Smooth muscle cell (in vitro differentiated cells): ENCODE measurements at regions not wholly inside any gene's neighbourhood (a gene's known extent, or its start where the extent isn't known, plus 50 kb on each side); places are given as distances from the start of the nearest gene placed in this dataset.

Source experiments
- DNase-seq: peaks from one replicate; lab custom pipeline; 2025; ENCODE audit not compliant: unreplicated experiment; lab: John Stamatoyannopoulos, UW
- H2AFZ ChIP-seq: fragments of 200-600 bp; sonication (generic); 2 replicates; pipeline ENCODE4 v1.6.0; 2016; ENCODE audit warnings: antibody characterized with exemption, low read depth, mild to moderate bottlenecking
- H3F3A ChIP-seq: fragments of 200-600 bp; sonication (generic); 2 replicates; pipeline ENCODE4 v1.6.0; 2017; ENCODE audit warnings: antibody characterized with exemption, low read depth
- H3K27ac ChIP-seq: fragments of 200-600 bp; sonication (generic); 2 replicates; pipeline ENCODE4 v1.5.1; 2016; ENCODE audit warnings: low read depth, mild to moderate bottlenecking
- H3K27me3 ChIP-seq: fragments of 200-600 bp; sonication (generic); 2 replicates; pipeline ENCODE4 v1.6.1; 2016; ENCODE audit warnings: low read depth, mild to moderate bottlenecking
- H3K36me3 ChIP-seq: fragments of 200-600 bp; sonication (generic); 2 replicates; pipeline ENCODE4 v1.5.1; 2016; ENCODE audit warnings: low read depth
- H3K4me1 ChIP-seq: fragments of 200-600 bp; sonication (generic); 2 replicates; pipeline ENCODE4 v1.5.1; 2016; ENCODE audit warnings: low read depth
- H3K4me2 ChIP-seq: fragments of 200-600 bp; sonication (generic); 2 replicates; pipeline ENCODE4 v1.6.0; 2016; ENCODE audit warnings: mild to moderate bottlenecking
- H3K4me3 ChIP-seq: fragments of 200-600 bp; sonication (generic); 2 replicates; pipeline ENCODE4 v1.5.1; 2016; ENCODE audit warnings: mild to moderate bottlenecking
- H3K79me2 ChIP-seq: fragments of 200-600 bp; sonication (generic); 2 replicates; pipeline ENCODE4 v1.6.0; 2016; ENCODE audit warnings: low read depth, mild to moderate bottlenecking
- H3K9ac ChIP-seq: fragments of 200-600 bp; sonication (generic); 2 replicates; pipeline ENCODE4 v1.6.0; 2016; ENCODE audit warnings: low read depth
- H3K9me3 ChIP-seq: fragments of 200-600 bp; sonication (generic); replicated peaks from 2 replicates; pipeline ENCODE4 v1.5.1; 2016; ENCODE audit warnings: low read depth
- H4K20me1 ChIP-seq: fragments of 200-600 bp; sonication (generic); 2 replicates; pipeline ENCODE4 v1.6.0; 2016; ENCODE audit warnings: low read depth
- CTCF ChIP-seq: fragments of 200-600 bp; sonication (generic); IDR thresholded peaks from 2 replicates; pipeline ENCODE4 v1.5.1; 2017; ENCODE audit warnings: borderline replicate concordance, mild to moderate bottlenecking, antibody characterized with exemption; ENCODE audit not compliant: insufficient read depth, poor library complexity, severe bottlenecking
- WGBS: methylation state at CpG from one replicate; pipeline ENCODE4 v1.1.7; 2016; ENCODE audit warnings: low lambda C conversion rate; 5-methylcytosine and 5-hydroxymethylcytosine counted together

GRCh38 chr10:10235003-10235402 is 782.7 kb upstream of the CELF2 start:
- Histone ChIP-seq H3K4me3 (no peak overlapping the region), H2AFZ (no peak overlapping the region), H3K36me3 (no peaks in the 10 kb centered on the region), H3K9me3 (no peaks in the 10 kb centered on the region), H3K27ac (no peak overlapping the region), H3K79me2 (no peaks in the 10 kb centered on the region), H4K20me1 (no peaks in the 10 kb centered on the region), H3K9ac (no peak overlapping the region), H3F3A (no peaks in the 10 kb centered on the region), H3K27me3 (no peaks in the 10 kb centered on the region), H3K4me1 (peaks cover 11% of the 10 kb centered on the region), H3K4me2 (no peak overlapping the region)
- no peak for TF ChIP-seq CTCF
- no peak for DNase-seq
- WGBS: 73% methylated on average over 3 of the region's 3 CpGs

- Histone ChIP-seq H3K9me3 (no peaks in the 10 kb centered on the region), H2AFZ (no peak overlapping the region), H3F3A (no peaks in the 10 kb centered on the region), H3K4me2 (no peak overlapping the region), H3K9ac (no peak overlapping the region), H3K4me3 (no peak overlapping the region), H3K79me2 (no peaks in the 10 kb centered on the region), H3K36me3 (no peaks in the 10 kb centered on the region), H3K27me3 (no peaks in the 10 kb centered on the region), H3K27ac (no peak overlapping the region), H3K4me1 (no peaks in the 10 kb centered on the region), H4K20me1 (no peaks in the 10 kb centered on the region)
- 93% methylated on average over 6 of the region's 6 CpGs for WGBS
- DNase-seq: no peak
- no peak for TF ChIP-seq CTCF
Measured at GRCh38 chr10:10247585-10247984, 770.1 kb upstream of the CELF2 start.

- Histone ChIP-seq H4K20me1 (no peaks in the 10 kb centered on the region), H2AFZ (no peak overlapping the region), H3K4me1 (no peaks in the 10 kb centered on the region), H3K4me2 (no peak overlapping the region), H3K4me3 (no peak overlapping the region), H3K27ac (no peak overlapping the region), H3K79me2 (no peaks in the 10 kb centered on the region), H3F3A (no peaks in the 10 kb centered on the region), H3K9me3 (no peaks in the 10 kb centered on the region), H3K9ac (no peak overlapping the region), H3K27me3 (no peaks in the 10 kb centered on the region), H3K36me3 (no peaks in the 10 kb centered on the region)
- 83% methylated on average over 3 of the region's 3 CpGs for WGBS
- TF ChIP-seq CTCF: no peak
- no peak for DNase-seq
Measured at GRCh38 chr10:10256860-10257259, 760.8 kb upstream of the CELF2 start.

GRCh38 chr10:10259013-10259412 is 758.7 kb upstream of the CELF2 start:
- no peaks in the 10 kb centered on the region for H3K79me2 ChIP-seq
- no peaks in the 10 kb centered on the region for H4K20me1 ChIP-seq

More at GRCh38 chr10:10259013-10259412, 758.7 kb upstream of the CELF2 start:
- Histone ChIP-seq H3K27me3 (no peaks in the 10 kb centered on the region), H3F3A (no peaks in the 10 kb centered on the region), H3K36me3 (no peaks in the 10 kb centered on the region), H2AFZ (no peak overlapping the region), H3K4me3 (no peak overlapping the region), H3K4me1 (no peaks in the 10 kb centered on the region), H3K9me3 (no peaks in the 10 kb centered on the region), H3K4me2 (no peak overlapping the region), H3K9ac (no peak overlapping the region), H3K27ac (no peak overlapping the region)
- DNase-seq: no peak
- 93% methylated on average over 4 of the region's 4 CpGs for WGBS
- TF ChIP-seq CTCF: no peak
